HS-27A (cell line): ENCODE measurements at regions not wholly inside any gene's neighbourhood (a gene's known extent, or its start where the extent isn't known, plus 50 kb on each side); places are given as distances from the start of the nearest gene placed in this dataset.
"Not testable (repeated sequence)": the region's sequence is repeated elsewhere in the genome, so short reads cannot be mapped to it uniquely, and the experiment has no call there.

ENCODE experiments used
- DNase-seq: peaks from one replicate; pipeline ENCODE4 v3.0.0-alpha.2; 2012; ENCODE audit warnings: low read depth, missing footprints

- no peak for DNase-seq
These were observed 157.9 kb downstream of the ZNF664 start for GRCh38 chr12:124130691-124131591.

GRCh38 chr12:124131659-124132058 is 158.6 kb downstream of the ZNF664 start:
- no peak for DNase-seq

- DNase-seq: no peak
These were observed 159.5 kb downstream of the ZNF664 start for GRCh38 chr12:124132530-124132929.

GRCh38 chr12:124136796-124137195 is 158.1 kb upstream of the RFLNA start:
- no peak for DNase-seq

GRCh38 chr12:124140944-124141486 is 153.9 kb upstream of the RFLNA start:
- DNase-seq: no peak

- DNase-seq: not testable (repeated sequence)
These were observed 153.3 kb upstream of the RFLNA start for GRCh38 chr12:124141611-124142010.

- no peak for DNase-seq
These were observed 152.4 kb upstream of the RFLNA start for GRCh38 chr12:124142395-124143035.

GRCh38 chr12:124143726-124144125 is 151.2 kb upstream of the RFLNA start:
- no peak for DNase-seq

- DNase-seq: no peak
These were observed 150.2 kb upstream of the RFLNA start for GRCh38 chr12:124144531-124145194.

GRCh38 chr12:124147027-124147426 is 147.9 kb upstream of the RFLNA start:
- no peak for DNase-seq

GRCh38 chr12:124147575-124147974 is 147.3 kb upstream of the RFLNA start:
- no peak for DNase-seq

GRCh38 chr12:124148481-124149273 is 146.2 kb upstream of the RFLNA start:
- no peak for DNase-seq

GRCh38 chr12:124149287-124149686 is 145.6 kb upstream of the RFLNA start:
- DNase-seq: no peak

- DNase-seq: no peak
These were observed 144.7 kb upstream of the RFLNA start for GRCh38 chr12:124150168-124150567.

- no peak for DNase-seq
These were observed 143.3 kb upstream of the RFLNA start for GRCh38 chr12:124151583-124151982.

GRCh38 chr12:124152731-124153130 is 142.2 kb upstream of the RFLNA start:
- DNase-seq: no peak

- DNase-seq: no peak
These were observed 141.5 kb upstream of the RFLNA start for GRCh38 chr12:124153392-124153791.

GRCh38 chr12:124157406-124157805 is 137.5 kb upstream of the RFLNA start:
- no peak for DNase-seq

- no peak for DNase-seq
These were observed 135.2 kb upstream of the RFLNA start for GRCh38 chr12:124159655-124160054.

- DNase-seq: no peak
These were observed 134.7 kb upstream of the RFLNA start for GRCh38 chr12:124160097-124160756.

- DNase-seq: not testable (repeated sequence)
These were observed 133.5 kb upstream of the RFLNA start for GRCh38 chr12:124161402-124161801.
